ENCODE measurements at regions not wholly inside any gene's neighbourhood (a gene's known extent, or its start where the extent isn't known, plus 50 kb on each side); places are given as distances from the start of the nearest gene placed in this dataset.

- Histone ChIP-seq H2BK5ac (ENCODE audit: insufficient read length, low read length) (no peak overlapping the region), H4K20me1 (ENCODE audit: control insufficient read depth, insufficient read depth, insufficient read length) (no peaks in the 10 kb centered on the region), H2AK5ac (ENCODE audit: insufficient read length, low read length) (no peak overlapping the region), H3K9ac (ENCODE audit: extremely low read depth, insufficient read length, low read length) (no peak overlapping the region), H3K56ac (ENCODE audit: insufficient read length, low read depth, low read length) (no peak overlapping the region), H2BK12ac (ENCODE audit: insufficient read length, low read depth, low read length) (no peak overlapping the region), H4K5ac (ENCODE audit: insufficient read length, low read depth, low read length) (no peak overlapping the region), H3T11ph (ENCODE audit: low read length) (no peak overlapping the region), H2BK120ac (ENCODE audit: low read depth, low read length, poor library complexity, severe bottlenecking) (no peak overlapping the region), H3K4ac (ENCODE audit: low read depth, low read length) (no peak overlapping the region), H3K14ac (ENCODE audit: insufficient read depth, low read length) (no peak overlapping the region), H3K27me3 (ENCODE audit: insufficient read depth, low read length) (no peaks in the 10 kb centered on the region), H3K23ac (ENCODE audit: insufficient read length, low read depth, low read length) (no peak overlapping the region), H2AFZ (ENCODE audit: low read length) (no peak overlapping the region), H4K8ac (replicated peaks; ENCODE audit: insufficient read length, low read depth, low read length) (no peak overlapping the region), H3K18ac (ENCODE audit: insufficient read length, low read depth, low read length) (no peak overlapping the region), H3K79me2 (ENCODE audit: insufficient read depth, low read length) (no peaks in the 10 kb centered on the region), H2BK20ac (ENCODE audit: low read depth, low read length, poor library complexity, severe bottlenecking) (no peak overlapping the region), H2BK15ac (ENCODE audit: low read depth, low read length) (no peak overlapping the region), H3K9me3 (ENCODE audit: control insufficient read depth, low read depth, low read length) (no peaks in the 10 kb centered on the region), H3K4me2 (ENCODE audit: insufficient read depth, insufficient read length, low read length) (no peak overlapping the region), H3K23me2 (ENCODE audit: insufficient read length, low read depth, low read length, poor library complexity, severe bottlenecking) (no peaks in the 10 kb centered on the region), H3K4me1 (ENCODE audit: insufficient read depth, low read length) (no peaks in the 10 kb centered on the region; the same call in 1 of the 2 replicates), H3K27ac (ENCODE audit: insufficient read length, low read depth, low read length) (no peak overlapping the region), H3K79me1 (ENCODE audit: insufficient read depth, low read depth, low read length, poor library complexity, severe bottlenecking) (no peaks in the 10 kb centered on the region), H4K91ac (ENCODE audit: insufficient read length, low read depth, low read length) (no peak overlapping the region)
- peaks cover 0 to 5% of the 10 kb centered on the region in 2 experiments; a peak in 1 of 4 replicates for H3K4me1 Mint-ChIP-seq
- no peak for DNase-seq
- no CpG with 5 or more reads among the region's 3 CpGs for WGBS (ENCODE audit: extremely low coverage, insufficient read length, low lambda C conversion rate)
- TF ChIP-seq, protein P1, sequence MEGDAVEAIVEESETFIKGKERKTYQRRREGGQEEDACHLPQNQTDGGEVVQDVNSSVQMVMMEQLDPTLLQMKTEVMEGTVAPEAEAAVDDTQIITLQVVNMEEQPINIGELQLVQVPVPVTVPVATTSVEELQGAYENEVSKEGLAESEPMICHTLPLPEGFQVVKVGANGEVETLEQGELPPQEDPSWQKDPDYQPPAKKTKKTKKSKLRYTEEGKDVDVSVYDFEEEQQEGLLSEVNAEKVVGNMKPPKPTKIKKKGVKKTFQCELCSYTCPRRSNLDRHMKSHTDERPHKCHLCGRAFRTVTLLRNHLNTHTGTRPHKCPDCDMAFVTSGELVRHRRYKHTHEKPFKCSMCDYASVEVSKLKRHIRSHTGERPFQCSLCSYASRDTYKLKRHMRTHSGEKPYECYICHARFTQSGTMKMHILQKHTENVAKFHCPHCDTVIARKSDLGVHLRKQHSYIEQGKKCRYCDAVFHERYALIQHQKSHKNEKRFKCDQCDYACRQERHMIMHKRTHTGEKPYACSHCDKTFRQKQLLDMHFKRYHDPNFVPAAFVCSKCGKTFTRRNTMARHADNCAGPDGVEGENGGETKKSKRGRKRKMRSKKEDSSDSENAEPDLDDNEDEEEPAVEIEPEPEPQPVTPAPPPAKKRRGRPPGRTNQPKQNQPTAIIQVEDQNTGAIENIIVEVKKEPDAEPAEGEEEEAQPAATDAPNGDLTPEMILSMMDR (conservative IDR thresholded peaks at IDR 0.05): no peak
- no peaks in the 10 kb centered on the region for H3K9me3 Mint-ChIP-seq
- no peak overlapping the region for H3K4me3 Mint-ChIP-seq
- H3K27ac Mint-ChIP-seq: no peak overlapping the region
- no peaks in the 10 kb centered on the region for H3K36me3 Mint-ChIP-seq (ENCODE audit: insufficient read depth in 1 of 3, low read depth in 3 of 3)
- no peaks in the 10 kb centered on the region for H3K27me3 Mint-ChIP-seq (ENCODE audit: low read depth)
Observed at GRCh38 chr7:123271231-123271630, 71.5 kb upstream of the SLC13A1 start.

All from H9 (cell line).